ENCODE measurements at regions not wholly inside any gene's neighbourhood (a gene's known extent, or its start where the extent isn't known, plus 50 kb on each side); places are given as distances from the start of the nearest gene placed in this dataset.
"Not testable (repeated sequence)": the region's sequence is repeated elsewhere in the genome, so short reads cannot be mapped to it uniquely, and the experiment has no call there.

DNA sequence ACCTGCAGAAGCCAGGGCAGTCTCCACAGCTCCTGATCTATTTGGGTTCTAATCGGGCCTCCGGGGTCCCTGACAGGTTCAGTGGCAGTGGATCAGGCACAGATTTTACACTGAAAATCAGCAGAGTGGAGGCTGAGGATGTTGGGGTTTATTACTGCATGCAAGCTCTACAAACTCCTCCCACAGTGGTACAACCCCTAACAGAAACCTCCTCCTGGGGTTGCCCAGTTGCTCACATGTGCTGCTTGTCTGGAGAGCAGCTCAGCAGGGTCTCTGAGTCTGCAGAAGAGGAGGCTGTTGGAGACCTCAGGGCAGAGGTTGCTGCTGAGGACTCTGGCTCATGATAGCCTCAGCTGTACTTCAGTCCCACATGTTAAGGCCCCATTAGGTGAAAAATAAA is 1269.1 kb downstream of the RPIA start:
- not testable (repeated sequence) for DNase-seq (ENCODE audit: low spot score)

DNA sequence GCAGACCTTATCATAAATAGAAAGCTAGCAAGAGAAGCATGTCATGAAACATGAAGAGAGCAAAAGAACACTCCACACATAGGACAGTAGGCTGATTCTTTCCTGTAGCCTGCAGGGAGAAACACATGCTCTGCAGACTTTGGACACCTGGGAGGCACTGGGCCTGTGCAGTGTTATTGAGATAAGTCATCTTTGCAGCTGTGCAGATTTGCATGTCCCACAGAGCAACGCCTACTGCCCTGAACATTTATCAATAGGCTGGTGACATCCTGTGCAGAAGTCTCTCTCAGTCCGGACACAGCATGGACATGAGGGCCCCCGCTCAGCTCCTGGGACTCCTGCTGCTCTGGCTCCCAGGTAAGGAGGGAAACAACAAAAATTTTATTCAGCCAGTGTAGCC is 1277.1 kb downstream of the RPIA start:
- DNase-seq (ENCODE audit: low spot score): not testable (repeated sequence)

DNA sequence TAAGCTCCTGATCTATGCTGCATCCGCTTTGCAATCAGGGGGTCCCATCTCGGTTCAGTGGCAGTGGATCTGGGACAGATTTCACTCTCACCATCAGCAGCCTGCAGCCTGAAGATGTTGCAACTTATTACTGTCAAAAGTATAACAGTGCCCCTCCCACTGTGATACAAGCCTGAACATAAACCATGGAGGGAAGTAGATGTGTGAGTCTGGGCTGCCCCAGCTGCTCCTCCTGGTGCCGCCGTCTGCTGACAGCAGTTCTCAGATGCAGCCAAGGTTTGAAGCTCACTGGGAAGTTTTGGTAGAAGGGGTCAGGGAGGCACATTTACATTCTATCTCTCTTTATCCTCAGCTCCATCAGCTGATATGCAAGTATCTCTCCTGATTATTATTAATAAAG is 1277.7 kb downstream of the RPIA start:
- DNase-seq (ENCODE audit: low spot score): not testable (repeated sequence)

DNA sequence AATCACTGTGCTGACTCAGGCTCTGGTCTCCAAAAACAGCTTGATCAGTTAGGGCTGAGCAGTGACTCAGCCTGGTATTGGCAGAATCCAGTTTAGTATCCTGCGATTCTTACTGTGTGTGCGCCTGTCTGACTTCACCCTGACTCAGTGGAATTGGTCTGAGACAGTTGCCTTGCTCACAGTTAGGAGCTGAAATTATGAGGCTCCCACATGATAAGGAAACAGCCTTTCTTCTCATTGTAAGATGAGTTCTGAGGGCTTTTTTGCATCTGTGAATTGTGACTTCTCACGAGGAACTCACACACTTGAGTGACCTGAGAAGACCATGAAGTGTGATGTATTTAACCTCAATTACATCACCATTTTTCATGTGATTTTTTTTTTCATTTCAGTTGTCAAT is 1282.4 kb downstream of the RPIA start:
- DNase-seq (ENCODE audit: low spot score): peak; percentile 66

DNA sequence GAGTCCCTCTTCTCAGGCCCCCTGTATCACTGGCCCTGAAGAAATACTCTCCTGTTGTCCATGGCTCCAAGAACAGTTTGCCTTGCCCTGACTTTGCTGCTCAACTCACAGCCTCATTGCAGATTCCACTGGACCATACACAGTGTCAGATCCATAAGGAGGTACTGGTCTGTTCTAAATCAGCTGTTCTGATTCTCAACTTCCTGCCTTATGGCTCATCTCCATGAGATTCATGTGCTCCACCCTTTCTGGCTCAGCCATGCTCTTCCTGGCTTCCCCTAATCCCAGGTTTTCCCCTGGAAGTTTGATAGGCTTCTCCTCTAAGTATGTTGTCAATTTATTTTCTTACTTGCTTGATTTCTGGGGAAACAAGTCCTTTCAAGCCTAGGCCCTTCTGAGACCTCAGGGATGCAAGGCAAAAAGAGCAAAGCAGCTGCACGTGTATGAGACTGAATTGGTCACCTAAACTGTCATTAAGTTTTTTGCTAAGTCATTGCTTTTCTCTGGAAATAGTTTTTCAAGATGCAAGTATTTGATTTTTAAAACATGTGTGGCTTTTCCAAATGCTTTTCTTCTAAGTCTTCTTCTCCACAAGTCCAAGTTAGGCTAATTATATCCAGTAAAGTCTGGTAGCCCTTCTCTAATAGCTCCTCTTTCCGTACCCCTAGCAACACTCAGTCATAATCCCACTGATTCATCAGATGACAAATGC is 1288.5 kb downstream of the RPIA start:
- DNase-seq (ENCODE audit: low spot score): not testable (repeated sequence)

DNA sequence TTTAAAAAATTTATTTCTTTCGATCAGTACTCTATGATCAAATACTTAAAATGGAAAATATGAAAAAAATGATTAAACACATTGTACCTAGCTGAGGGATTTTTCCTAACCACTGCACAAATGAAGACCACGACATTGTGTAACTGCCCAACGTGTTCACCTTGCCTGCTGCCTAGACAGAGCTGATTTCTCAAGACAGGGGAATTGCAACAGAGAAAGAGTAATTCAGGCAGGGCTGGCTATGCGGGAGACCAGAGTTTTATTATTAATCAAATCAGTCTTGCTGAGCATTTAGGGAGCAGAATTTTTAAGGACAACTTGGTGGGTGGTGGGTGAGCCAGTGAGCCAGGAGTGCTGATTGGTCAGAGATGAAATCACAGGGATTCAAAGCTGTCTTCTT is 1290.8 kb downstream of the RPIA start:
- not testable (repeated sequence) for DNase-seq (ENCODE audit: low spot score)

DNA sequence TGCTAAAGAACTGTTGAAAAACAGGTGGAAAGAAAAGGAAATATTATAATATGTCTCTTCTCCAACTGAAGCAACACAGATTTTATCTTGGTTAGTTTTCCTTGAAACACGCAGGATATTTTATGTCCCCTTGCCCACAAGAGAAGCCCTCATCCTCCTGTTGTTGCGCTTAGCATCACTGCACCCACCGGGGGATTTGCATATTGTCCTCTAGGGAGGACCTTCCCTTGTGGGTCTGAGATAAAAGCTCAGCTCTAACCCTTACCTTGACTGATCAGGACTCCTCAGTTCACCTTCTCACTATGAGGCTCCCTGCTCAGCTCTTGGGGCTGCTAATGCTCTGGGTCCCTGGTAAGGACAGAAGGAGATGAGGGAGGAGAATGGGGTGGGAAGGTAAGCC is 1294.2 kb downstream of the RPIA start:
- DNase-seq (ENCODE audit: low spot score): not testable (repeated sequence)

DNA sequence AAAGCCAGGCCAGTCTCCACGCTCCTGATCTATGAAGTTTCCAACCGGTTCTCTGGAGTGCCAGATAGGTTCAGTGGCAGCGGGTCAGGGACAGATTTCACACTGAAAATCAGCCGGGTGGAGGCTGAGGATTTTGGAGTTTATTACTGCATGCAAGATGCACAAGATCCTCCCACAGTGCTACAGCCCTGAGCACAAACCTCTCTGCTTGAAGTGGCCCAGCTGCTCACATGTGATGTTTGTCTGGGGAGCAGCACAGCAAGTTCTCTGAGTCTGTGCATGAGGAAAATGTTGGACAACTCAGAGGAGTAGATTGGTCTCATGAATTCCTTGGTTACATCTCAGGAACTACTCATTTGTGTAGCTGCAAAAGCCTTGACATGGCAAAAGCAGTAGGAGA is 1295.1 kb downstream of the RPIA start:
- not testable (repeated sequence) for DNase-seq (ENCODE audit: low spot score)

DNA sequence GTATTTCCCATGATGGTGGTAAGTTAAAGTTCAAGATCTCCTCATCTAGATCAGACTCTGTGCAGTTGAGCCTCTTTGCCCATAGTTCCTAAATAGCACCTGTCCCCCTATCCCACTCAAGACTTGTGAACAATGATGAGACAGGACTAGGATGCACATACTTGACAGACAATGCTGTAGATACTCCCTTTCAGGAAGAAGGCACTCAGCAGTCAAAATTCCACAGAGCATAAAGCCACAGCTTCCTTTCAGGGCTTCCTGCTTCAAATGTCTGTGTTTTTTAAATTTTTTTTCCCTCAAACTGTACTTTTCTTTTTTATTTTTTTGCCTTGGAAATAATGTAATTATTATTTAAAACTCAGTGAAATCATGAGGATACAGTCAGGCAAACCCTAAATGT is 1305.3 kb downstream of the RPIA start:
- DNase-seq (ENCODE audit: low spot score): not testable (repeated sequence)

DNA sequence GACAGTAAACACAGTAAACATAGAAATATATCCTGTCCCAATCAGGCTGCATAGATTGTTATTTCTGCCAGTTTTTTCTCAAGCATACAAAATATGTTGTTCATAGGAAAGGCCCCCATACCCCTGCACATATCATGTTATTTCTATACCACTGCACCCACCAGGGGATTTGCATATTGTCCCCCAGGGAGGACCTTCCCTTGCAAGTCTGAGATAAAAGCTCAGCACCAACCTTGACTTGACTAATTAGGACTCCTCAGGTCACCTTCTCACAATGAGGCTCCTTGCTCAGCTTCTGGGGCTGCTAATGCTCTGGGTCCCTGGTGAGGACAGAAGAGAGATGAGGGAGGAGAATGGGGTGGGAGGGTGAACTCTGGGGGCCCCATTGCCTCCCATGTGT is 1313.1 kb downstream of the RPIA start:
- DNase-seq (ENCODE audit: low spot score): not testable (repeated sequence)

DNA sequence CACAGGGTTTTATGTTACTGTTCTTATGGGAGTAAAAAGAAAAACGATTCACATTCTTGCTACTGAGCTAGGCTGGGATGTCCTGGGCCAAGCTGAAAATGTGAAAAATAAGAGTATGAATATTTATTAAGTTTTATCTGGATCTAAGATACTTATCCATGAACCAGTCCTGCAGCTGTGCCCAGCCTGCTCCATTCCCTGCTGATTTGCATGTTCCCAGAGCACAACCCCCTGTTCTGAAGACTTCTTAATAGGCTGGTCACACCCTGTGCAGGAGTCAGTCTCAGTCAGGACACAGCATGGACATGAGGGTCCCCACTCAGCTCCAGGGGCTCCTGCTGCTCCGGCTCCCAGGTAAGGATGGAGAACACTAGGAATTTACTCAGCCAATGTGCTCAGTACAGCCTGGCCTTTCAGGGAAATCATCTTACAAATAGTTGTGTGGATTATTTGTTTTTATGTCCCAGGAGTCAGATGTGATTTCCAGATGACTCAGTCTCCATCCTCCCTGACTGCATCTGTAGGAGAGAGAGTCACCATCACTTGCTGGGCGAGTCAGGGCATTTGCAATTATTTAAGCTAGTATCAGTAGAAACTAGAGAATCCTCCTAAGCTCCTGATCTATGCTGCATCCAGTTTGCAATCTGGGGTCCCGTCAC is 1319.1 kb downstream of the RPIA start:
- not testable (repeated sequence) for DNase-seq (ENCODE audit: low spot score)

DNA sequence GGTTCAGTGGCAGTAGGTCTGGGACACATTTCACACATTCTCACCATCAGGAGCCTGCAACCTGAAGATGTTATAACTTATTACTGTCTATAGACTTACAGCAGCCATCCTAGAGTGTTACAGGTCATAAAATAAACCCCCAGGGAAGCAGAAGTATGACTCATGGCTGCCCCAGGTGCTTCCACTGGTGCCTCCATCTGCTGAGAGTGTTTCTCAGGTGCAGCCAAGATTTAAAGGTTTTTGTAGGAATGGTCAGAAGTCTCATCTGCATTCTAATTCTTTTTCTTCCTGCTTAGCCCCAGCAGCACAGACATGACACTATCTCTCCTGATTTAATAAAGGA is 1319.6 kb downstream of the RPIA start:
- DNase-seq (ENCODE audit: low spot score): not testable (repeated sequence)

DNA sequence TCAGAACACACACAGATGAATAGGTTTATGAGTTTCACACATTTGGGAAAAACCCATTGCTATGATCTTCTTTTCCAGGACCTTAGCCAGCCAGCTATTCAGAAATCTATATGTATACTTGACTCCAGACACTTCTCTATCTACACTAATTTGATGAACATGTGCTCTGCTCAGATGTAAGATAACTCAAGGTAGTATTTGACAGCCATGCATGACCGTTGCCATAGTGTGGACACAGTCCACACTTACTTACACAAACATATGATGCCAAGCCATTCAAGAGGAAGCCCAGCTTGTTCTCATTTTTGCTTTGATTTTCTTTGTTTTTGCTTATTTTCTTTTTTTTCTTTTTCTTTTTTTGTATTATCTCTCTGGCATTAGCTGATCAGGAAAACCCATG is 1328.4 kb downstream of the RPIA start:
- DNase-seq (ENCODE audit: low spot score): not testable (repeated sequence)

DNA sequence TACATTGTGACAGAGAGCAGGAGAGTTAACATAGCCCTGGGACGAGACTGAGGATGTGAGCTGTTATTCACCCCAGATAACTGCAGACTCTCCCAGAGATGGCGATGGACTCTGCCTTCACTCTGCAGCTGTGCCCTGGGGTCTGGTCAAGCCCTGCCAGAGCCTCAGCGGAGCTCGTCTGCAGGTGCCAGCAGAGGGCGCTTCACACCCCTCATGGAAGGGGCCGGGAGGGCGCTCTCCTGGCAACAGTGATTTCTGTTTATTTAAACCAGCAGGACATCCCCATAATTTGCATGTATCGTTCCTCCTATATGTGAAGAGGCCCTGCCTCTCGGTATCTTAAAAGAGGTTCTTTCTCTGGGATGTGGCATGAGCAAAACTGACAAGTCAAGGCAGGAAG is 1329.8 kb downstream of the RPIA start:
- not testable (repeated sequence) for DNase-seq (ENCODE audit: low spot score)

DNA sequence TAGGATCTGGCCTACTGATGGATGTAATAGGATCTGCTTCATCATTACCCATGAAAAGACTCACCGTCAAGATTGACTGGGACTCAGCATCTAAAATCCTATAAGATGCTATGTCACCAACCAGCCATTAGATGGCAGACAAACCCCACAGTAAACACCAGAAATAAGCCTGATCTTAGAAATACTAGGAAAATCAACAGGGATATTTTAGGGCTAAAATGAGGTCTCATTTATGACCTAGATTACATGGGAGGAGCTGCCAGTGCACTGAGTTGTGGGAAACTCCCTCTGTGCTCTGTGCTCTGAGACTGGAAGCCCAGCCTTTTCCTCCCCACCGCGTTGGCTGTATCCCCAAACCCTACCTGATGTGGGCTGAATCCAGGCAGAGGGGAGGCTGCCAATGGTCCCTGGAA is 1335.8 kb downstream of the RPIA start:
- DNase-seq (ENCODE audit: low spot score): not testable (repeated sequence)

DNA sequence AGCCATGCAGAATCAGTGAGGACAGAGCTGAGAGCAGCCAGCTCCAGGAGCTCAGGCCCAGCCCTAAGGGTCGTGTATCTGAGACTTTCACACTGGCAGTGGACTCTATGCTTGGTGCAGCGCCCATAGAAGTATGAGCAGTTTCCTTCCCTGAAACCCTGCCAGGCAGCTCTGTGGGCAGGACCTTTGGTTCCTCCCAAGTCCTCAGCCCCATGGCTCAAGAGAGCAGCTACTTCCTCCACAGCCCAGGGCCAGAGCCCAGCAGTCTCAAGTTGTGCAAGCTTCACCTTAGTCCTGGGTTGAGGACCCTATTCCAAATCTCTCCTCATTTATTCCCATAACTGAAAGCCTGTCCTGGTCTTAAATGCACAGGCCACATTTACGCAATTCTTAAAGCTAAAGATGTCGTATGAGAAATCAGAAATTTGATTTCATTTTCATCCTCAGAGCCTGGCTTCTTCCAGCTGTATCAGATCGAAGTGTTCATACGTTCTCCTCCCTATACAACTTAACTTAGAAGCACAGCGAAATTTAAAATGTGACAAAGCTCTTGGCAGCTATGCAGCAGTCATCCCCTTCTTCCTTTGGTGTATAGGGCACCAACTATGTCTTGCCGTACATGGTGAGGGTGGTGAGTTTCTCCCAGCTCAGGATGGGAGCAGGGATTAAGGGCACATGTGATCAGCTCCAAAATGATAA is 1337.1 kb downstream of the RPIA start:
- DNase-seq (ENCODE audit: low spot score): not testable (repeated sequence)

DNA sequence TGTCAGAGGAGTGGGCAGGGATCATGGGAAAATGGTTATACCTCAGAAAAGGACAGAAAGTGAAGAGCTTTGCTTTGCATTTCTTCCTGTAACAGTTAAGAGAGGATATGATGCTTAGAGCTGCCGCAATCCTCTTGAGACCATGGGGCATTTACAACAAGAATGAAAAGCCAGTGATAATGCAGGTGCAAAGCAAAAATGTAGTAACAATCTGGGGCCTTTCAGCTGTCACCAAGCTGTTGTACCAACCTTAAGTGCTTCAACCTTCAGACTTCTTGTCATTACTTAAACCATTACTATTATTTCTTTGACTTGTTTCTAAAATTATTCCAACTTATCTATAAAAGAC is 1337.6 kb downstream of the RPIA start:
- DNase-seq (ENCODE audit: low spot score): not testable (repeated sequence)

DNA sequence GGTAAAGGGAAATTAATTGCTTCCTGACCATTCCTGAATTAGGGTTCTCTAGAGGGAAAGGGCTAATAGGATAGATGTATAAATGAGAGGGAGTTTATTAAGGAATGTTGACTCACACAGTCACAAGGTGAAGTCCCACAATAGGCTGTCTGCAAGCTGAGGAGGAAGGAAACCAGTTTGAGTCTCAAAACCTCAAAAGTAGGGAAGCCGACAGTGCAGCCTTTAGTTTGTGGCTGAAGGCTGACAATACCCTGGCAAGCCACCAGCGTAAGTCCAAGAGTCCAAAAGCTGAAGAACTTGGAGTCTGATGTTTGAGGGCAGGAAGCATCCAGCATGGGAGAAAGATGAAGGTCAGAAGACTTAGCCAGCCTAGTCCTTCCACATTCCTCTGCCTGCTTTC is 1340.8 kb downstream of the RPIA start:
- DNase-seq (ENCODE audit: low spot score): not testable (repeated sequence)

DNA sequence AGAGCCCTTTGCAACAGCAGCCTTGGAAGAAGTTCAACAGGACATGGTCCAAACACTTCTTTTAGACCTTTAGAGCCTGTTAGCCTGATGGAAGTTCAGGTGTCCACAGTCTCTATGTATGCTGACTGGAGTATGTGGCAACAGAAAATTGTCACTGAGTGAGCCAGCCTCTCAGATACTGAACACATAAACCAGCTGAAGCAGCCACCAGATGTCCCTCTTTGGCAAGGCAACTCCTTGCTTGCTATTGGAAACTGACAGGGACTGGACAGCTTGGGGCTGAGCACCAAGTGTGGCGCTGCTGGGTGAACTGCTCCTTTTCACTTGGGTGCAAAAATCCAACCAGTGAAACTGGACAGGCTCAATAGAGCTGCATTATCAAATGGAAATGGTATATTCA is 1344.9 kb downstream of the RPIA start:
- DNase-seq (ENCODE audit: low spot score): not testable (repeated sequence)

DNA sequence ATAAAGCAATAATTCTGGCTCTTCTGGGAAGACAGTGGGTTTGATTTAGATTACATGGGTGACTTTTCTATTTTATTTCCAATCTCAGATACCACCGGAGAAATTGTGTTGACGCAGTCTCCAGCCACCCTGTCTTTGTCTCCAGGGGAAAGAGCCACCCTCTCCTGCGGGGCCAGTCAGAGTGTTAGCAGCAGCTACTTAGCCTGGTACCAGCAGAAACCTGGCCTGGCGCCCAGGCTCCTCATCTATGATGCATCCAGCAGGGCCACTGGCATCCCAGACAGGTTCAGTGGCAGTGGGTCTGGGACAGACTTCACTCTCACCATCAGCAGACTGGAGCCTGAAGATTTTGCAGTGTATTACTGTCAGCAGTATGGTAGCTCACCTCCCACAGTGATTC is 1347.6 kb downstream of the RPIA start:
- DNase-seq (ENCODE audit: low spot score): not testable (repeated sequence)

DNA sequence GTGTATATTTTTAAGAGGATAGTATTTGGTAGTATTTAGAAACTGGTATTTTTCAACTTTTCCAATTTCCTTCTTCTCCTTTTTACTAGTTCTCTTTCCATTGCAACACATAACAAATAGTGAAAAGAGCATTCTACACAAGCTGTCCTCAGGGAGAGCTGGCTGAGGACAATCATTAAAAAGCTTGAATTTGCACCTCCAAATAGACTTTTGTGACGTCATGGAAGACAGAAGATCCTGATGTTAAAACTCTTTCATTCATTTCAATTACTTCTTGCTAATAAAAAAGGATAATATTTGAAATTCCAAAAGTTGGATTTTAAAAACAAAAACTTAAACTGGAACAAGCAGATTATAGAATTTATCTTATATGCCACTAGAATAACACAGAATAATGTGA is 1356.3 kb downstream of the RPIA start:
- DNase-seq (ENCODE audit: low spot score): not testable (repeated sequence)

DNA sequence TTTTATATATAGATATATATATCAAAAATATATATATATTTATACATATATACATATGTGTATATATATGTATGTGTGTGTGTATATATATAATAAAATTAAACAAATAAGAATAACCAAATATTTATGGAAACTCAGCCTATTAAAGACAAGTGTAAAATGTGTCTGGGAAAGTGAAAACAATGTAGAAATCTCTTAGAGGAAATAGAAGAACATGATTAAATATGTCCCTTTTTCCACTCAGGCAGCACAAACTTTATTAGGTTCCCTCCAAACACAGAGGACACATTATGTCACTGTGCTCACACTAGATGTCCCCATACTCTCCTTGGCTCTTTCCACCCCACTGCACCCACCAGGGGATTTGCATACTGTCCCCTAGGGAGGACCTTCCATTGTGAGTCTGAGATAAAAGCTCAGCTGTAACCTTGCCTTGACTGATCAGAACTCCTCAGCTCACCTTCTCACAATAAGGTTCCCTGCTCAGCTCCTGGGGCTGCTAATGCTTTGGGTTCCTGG is 1360.7 kb downstream of the RPIA start:
- DNase-seq (ENCODE audit: low spot score): not testable (repeated sequence)

DNA sequence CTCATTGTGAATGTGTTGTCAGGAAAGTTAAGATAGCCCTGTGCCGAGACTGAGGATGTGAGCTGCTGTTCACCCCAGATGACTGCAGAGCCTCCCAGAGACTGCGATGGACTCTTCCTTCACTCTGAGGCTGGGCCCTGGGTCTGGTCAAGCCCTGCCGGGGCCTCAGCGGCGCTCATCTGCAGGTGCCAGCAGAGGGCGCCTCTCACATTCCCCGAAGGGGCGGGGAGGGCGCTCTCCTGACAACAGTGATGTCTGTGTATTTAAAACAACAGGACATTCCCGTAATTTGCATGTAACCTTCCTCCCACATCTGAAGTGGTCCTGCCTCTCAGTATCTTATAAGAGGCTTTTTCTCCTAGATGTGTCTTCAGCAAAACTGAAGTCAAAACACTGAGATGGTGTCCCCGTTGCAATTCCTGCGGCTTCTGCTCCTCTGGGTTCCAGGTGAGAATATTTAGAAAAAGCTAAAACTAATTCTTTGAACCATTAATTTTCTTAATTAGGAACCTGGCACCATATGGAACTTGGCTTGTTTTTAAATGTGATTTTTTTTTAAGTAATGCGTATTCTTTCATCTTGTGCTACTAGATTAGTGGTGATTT is 1377.9 kb downstream of the RPIA start:
- DNase-seq (ENCODE audit: low spot score): peak; percentile 58
